ENCODE measurements at regions not wholly inside any gene's neighbourhood (a gene's known extent, or its start where the extent isn't known, plus 50 kb on each side); places are given as distances from the start of the nearest gene placed in this dataset.
A peak's percentile ranks its signal among the peaks of the same experiment; 100 is the strongest.
"Not testable (repeated sequence)": the region's sequence is repeated elsewhere in the genome, so short reads cannot be mapped to it uniquely, and the experiment has no call there.

- DNase-seq (no peak), ATAC-seq (replicated peaks in 1 of 2) (no peak)
- H3K4me3 Mint-ChIP-seq = no peak overlapping the region
- H3K27me3 Mint-ChIP-seq (ENCODE audit: low read depth) = no peaks in the 10 kb centered on the region
- peaks cover 0 to 3% of the 10 kb centered on the region in 2 donors for H3K36me3 Mint-ChIP-seq (ENCODE audit: insufficient read depth in 2 of 2)
- H3K4me1 Mint-ChIP-seq (ENCODE audit: low read depth) = no peaks in the 10 kb centered on the region
- H3K27ac Mint-ChIP-seq = no peak overlapping the region
- H3K9me3 Mint-ChIP-seq = peaks cover 7 to 12% of the 10 kb centered on the region in 2 donors
These were observed 344.7 kb downstream of the CHL1 start for GRCh38 chr3:541062-541801.

- ATAC-seq (replicated peaks in 1 of 2) = no peak
These were observed 345.5 kb downstream of the CHL1 start for GRCh38 chr3:542021-542420.

GRCh38 chr3:549636-550035, 353.1 kb downstream of the CHL1 start:
- Mint-ChIP-seq H3K9me3 (peaks cover 8 to 9% of the 10 kb centered on the region in 2 donors), H3K36me3 (ENCODE audit: insufficient read depth in 2 of 2) (no peaks in the 10 kb centered on the region), H3K27ac (no peak overlapping the region), H3K4me3 (no peak overlapping the region), H3K27me3 (ENCODE audit: low read depth) (no peaks in the 10 kb centered on the region), H3K4me1 (ENCODE audit: low read depth) (no peaks in the 10 kb centered on the region)
- ATAC-seq (replicated peaks in 1 of 2) = no peak
- DNase-seq = no peak

More at GRCh38 chr3:542021-542420, 345.5 kb downstream of the CHL1 start:
- no peak for DNase-seq
- no peaks in the 10 kb centered on the region for H3K4me1 Mint-ChIP-seq (ENCODE audit: low read depth)
- no peaks in the 10 kb centered on the region for H3K27me3 Mint-ChIP-seq (ENCODE audit: low read depth)
- H3K36me3 Mint-ChIP-seq (ENCODE audit: insufficient read depth in 2 of 2) = peaks cover 0 to 3% of the 10 kb centered on the region in 2 donors
- H3K9me3 Mint-ChIP-seq = peaks cover 7 to 12% of the 10 kb centered on the region in 2 donors
- no peak overlapping the region for H3K4me3 Mint-ChIP-seq
- H3K27ac Mint-ChIP-seq = no peak overlapping the region

- Mint-ChIP-seq H3K4me3 (no peak overlapping the region), H3K36me3 (ENCODE audit: insufficient read depth in 2 of 2) (no peaks in the 10 kb centered on the region), H3K9me3 (peaks cover 6 to 8% of the 10 kb centered on the region in 2 donors)
These were observed 353.9 kb downstream of the CHL1 start for GRCh38 chr3:550471-550870.

GRCh38 chr3:557972-558371, 361.4 kb downstream of the CHL1 start:
- no peaks in the 10 kb centered on the region for H3K27me3 Mint-ChIP-seq (ENCODE audit: low read depth)
- H3K4me1 Mint-ChIP-seq (ENCODE audit: low read depth) = no peaks in the 10 kb centered on the region
- DNase-seq (no peak), ATAC-seq (replicated peaks in 1 of 2) (no peak)
- peaks cover 2 to 5% of the 10 kb centered on the region in 2 donors for H3K9me3 Mint-ChIP-seq
- no peaks in the 10 kb centered on the region for H3K36me3 Mint-ChIP-seq (ENCODE audit: insufficient read depth in 2 of 2)
- H3K4me3 Mint-ChIP-seq = no peak overlapping the region
- H3K27ac Mint-ChIP-seq = no peak overlapping the region

More at GRCh38 chr3:550471-550870, 353.9 kb downstream of the CHL1 start:
- Mint-ChIP-seq H3K27ac (no peak overlapping the region), H3K27me3 (ENCODE audit: low read depth) (no peaks in the 10 kb centered on the region), H3K4me1 (ENCODE audit: low read depth) (no peaks in the 10 kb centered on the region)
- DNase-seq (no peak), ATAC-seq (replicated peaks in 1 of 2) (no peak)

- H3K4me1 Mint-ChIP-seq (ENCODE audit: low read depth) = no peaks in the 10 kb centered on the region
- H3K4me3 Mint-ChIP-seq = no peak overlapping the region
- no peak for DNase-seq
- H3K27me3 Mint-ChIP-seq (ENCODE audit: low read depth) = no peaks in the 10 kb centered on the region
- H3K9me3 Mint-ChIP-seq = peaks cover 5 to 6% of the 10 kb centered on the region in 2 donors
- no peak overlapping the region for H3K27ac Mint-ChIP-seq
- no peak for ATAC-seq (replicated peaks in 1 of 2)
- peaks cover 0 to 1% of the 10 kb centered on the region in 2 donors for H3K36me3 Mint-ChIP-seq (ENCODE audit: insufficient read depth in 2 of 2)
These were observed 371.1 kb downstream of the CHL1 start for GRCh38 chr3:567488-568185.

- H3K4me1 Mint-ChIP-seq (ENCODE audit: low read depth); ATAC-seq (replicated peaks in 1 of 2); H3K36me3 Mint-ChIP-seq (ENCODE audit: insufficient read depth in 2 of 2); H3K9me3 Mint-ChIP-seq; H3K4me3 Mint-ChIP-seq; H3K27me3 Mint-ChIP-seq (ENCODE audit: low read depth); DNase-seq; H3K27ac Mint-ChIP-seq: not testable (repeated sequence)
These were observed 383.0 kb downstream of the CHL1 start for GRCh38 chr3:579529-579928.

- not testable (repeated sequence) for H3K9me3 Mint-ChIP-seq; H3K27me3 Mint-ChIP-seq (ENCODE audit: low read depth); ATAC-seq (replicated peaks in 1 of 2); H3K27ac Mint-ChIP-seq; DNase-seq; H3K4me1 Mint-ChIP-seq (ENCODE audit: low read depth); H3K36me3 Mint-ChIP-seq (ENCODE audit: insufficient read depth in 2 of 2); H3K4me3 Mint-ChIP-seq
These were observed 392.5 kb downstream of the CHL1 start for GRCh38 chr3:589066-589465.

- peak in 1 of 2 donors; percentile 53 for ATAC-seq (replicated peaks in 1 of 2)
- not testable (repeated sequence) for DNase-seq; H3K4me1 Mint-ChIP-seq (ENCODE audit: low read depth); H3K36me3 Mint-ChIP-seq (ENCODE audit: insufficient read depth in 2 of 2); H3K9me3 Mint-ChIP-seq; H3K4me3 Mint-ChIP-seq; H3K27me3 Mint-ChIP-seq (ENCODE audit: low read depth); H3K27ac Mint-ChIP-seq
These were observed 400.7 kb downstream of the CHL1 start for GRCh38 chr3:597304-597703.

GRCh38 chr3:597746-598145, 401.2 kb downstream of the CHL1 start:
- H3K4me3 Mint-ChIP-seq; H3K27me3 Mint-ChIP-seq (ENCODE audit: low read depth); ATAC-seq (replicated peaks in 1 of 2); H3K36me3 Mint-ChIP-seq (ENCODE audit: insufficient read depth in 2 of 2); DNase-seq; H3K4me1 Mint-ChIP-seq (ENCODE audit: low read depth); H3K9me3 Mint-ChIP-seq; H3K27ac Mint-ChIP-seq: not testable (repeated sequence)

GRCh38 chr3:607480-607879, 410.9 kb downstream of the CHL1 start:
- not testable (repeated sequence) for H3K27ac Mint-ChIP-seq; ATAC-seq (replicated peaks in 1 of 2); H3K4me3 Mint-ChIP-seq; H3K27me3 Mint-ChIP-seq (ENCODE audit: low read depth); H3K9me3 Mint-ChIP-seq; DNase-seq; H3K36me3 Mint-ChIP-seq (ENCODE audit: insufficient read depth in 2 of 2); H3K4me1 Mint-ChIP-seq (ENCODE audit: low read depth)

GRCh38 chr3:621714-622113, 425.2 kb downstream of the CHL1 start:
- no peak overlapping the region for H3K27ac Mint-ChIP-seq
- H3K9me3 Mint-ChIP-seq = no peaks in the 10 kb centered on the region
- H3K36me3 Mint-ChIP-seq (ENCODE audit: insufficient read depth in 2 of 2) = no peaks in the 10 kb centered on the region
- ATAC-seq (replicated peaks in 1 of 2) = no peak
- DNase-seq = no peak
- H3K4me3 Mint-ChIP-seq = no peak overlapping the region
- H3K4me1 Mint-ChIP-seq (ENCODE audit: low read depth) = no peaks in the 10 kb centered on the region
- H3K27me3 Mint-ChIP-seq (ENCODE audit: low read depth) = no peaks in the 10 kb centered on the region

GRCh38 chr3:622314-622713, 425.8 kb downstream of the CHL1 start:
- H3K9me3 Mint-ChIP-seq = no peaks in the 10 kb centered on the region
- DNase-seq (no peak), ATAC-seq (replicated peaks in 1 of 2) (no peak)
- no peak overlapping the region for H3K4me3 Mint-ChIP-seq
- no peaks in the 10 kb centered on the region for H3K36me3 Mint-ChIP-seq (ENCODE audit: insufficient read depth in 2 of 2)
- H3K27ac Mint-ChIP-seq = no peak overlapping the region
- no peaks in the 10 kb centered on the region for H3K27me3 Mint-ChIP-seq (ENCODE audit: low read depth)
- H3K4me1 Mint-ChIP-seq (ENCODE audit: low read depth) = no peaks in the 10 kb centered on the region

Data from activated T-cell treated with anti-CD3 and anti-CD28 coated beads, Interleukin-2, amount 50 U/mL, for 72 hours (primary cell).